ENCODE measurements at regions not wholly inside any gene's neighbourhood (a gene's known extent, or its start where the extent isn't known, plus 50 kb on each side); places are given as distances from the start of the nearest gene placed in this dataset.

DNA sequence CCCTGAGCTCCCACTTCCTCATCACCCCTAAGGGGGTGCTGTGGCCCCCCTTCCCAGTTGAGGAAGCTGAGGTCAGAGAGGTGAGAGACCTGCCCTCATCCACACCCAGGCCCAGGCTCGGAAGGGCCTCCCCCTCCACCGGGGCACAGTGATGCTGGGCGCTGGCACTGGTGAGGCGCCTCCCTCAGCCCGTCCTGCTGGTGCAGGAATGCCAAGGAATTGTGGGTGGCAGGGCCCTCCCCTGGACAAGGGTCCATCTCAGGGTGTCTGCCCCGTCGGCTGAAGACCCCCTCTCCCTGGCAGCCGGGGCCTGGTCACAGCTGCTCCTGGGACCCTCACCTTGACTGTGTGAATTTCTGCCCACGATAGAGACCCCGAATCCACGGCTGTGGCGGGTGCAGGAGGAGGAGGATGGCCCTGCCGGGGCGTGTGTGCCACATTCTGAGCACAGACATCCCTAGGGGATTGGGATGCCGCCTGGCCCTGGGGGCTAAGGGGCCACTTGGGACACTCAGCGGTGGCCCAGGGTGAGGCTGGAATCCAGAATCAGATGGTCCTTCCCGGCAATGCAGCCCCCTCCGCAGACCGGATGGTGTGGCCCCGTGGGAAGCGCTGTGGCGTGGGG lies 70.2 kb upstream of the GATA5 start:
- no peak for DNase-seq

DNA sequence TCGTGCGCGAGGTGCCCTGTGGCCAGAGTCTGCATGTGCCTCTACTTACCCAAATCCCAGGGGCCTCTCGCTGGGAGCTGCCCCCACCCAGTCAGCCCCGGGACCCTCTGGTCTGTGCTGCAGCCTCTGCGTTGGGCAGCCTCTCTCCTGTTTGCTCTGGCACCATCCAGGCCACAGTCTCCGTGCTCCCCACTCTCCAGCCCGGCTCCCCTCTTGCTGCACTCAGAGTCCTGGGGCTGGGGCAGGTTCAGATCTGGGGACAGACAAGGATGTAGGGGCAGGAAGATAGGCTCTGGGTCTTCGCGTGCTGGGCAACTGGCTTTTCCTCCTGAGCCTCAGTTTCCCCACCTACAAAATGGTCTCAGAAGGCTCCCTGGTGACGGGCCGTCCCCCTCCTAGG lies 70.8 kb upstream of the GATA5 start:
- DNase-seq = no peak

DNA sequence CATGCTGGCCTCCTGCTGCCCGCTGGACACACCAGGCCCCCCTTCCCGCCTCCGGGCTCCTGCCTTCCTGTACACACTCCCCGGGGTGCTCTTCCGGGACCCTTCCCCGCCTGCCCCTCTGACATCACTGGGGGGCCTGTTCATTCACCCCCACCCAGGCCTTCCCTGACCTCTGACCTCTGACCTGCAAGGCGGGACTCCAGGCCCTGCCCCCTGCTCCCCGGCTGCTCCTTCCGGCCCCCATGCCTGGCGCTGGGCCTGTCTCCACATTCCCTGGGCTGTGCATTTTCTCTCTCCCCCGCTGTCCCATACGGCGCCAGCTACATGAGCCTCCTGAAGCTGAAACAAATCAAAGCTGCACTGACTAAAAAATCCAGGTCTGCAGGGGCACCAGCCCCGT lies 71.6 kb upstream of the GATA5 start:
- no peak for DNase-seq

DNA sequence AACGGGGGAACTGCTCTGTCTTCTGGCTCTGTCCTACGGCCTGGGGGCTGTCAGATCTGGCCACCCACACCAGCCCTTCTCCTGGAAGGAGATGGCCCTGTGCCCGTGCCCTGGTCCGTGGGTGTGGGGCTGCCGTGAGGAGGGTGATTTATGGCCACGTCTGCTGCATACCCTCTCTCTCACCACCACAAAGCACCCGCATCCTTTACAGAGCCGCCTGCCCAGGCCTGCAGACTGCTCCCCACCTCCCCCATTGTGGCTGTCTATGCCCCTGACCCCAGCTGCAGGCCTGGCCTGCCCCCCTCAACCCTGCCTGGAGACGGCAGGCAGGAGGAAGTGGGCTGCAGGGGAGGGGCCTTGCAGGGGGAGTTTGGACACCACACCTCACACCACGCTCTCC lies 72.7 kb upstream of the GATA5 start:
- no peak for DNase-seq

DNA sequence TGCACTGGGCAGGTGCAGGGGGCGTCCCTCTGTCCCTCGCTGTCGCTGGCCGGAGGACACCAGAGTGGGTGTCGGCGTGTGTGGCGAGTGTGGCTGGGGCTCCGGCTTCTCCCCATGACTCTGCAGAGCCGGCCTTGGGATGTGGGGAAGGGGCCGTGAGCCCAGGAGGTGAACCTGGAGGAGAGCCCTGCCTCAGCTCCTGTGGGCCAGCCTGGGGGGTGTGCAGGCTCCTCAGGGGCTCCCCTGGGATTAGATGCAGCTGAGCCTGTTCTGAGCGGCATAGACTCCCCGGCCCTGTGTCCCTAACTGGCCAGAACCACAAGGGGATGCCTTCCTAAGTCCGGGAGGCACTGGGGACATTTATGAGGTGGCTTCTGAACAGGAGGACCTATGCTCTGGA lies 73.2 kb upstream of the GATA5 start:
- no peak for DNase-seq

DNA sequence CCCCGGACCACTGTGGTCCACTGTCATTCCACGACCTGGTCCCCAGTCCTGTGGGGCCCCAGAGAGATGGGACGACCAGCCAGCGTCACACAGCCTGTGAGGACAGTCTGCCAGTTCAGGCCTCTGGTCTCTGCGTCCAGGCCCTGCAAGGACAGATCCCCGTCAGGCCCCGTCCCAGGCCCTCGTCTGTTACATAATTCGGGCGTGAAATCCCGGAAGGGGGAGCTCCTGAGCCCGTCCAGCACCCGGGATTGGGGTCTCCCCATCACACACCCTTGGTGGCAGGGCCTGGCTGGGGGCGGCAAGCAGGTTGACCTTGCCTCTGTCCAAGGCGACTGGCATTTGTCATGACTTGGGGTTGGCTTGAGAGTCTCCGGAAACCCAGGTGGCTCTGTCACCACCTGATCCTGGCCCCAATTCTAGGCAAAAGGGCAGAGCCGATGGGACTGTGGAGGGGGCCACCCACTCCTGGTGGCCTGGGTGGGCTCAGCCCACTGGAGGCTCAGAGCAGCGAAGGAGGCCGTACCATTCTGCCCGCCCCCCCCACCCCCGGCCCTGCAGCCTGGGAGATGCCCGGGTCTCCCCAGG lies 73.8 kb upstream of the GATA5 start:
- no peak for DNase-seq

DNA sequence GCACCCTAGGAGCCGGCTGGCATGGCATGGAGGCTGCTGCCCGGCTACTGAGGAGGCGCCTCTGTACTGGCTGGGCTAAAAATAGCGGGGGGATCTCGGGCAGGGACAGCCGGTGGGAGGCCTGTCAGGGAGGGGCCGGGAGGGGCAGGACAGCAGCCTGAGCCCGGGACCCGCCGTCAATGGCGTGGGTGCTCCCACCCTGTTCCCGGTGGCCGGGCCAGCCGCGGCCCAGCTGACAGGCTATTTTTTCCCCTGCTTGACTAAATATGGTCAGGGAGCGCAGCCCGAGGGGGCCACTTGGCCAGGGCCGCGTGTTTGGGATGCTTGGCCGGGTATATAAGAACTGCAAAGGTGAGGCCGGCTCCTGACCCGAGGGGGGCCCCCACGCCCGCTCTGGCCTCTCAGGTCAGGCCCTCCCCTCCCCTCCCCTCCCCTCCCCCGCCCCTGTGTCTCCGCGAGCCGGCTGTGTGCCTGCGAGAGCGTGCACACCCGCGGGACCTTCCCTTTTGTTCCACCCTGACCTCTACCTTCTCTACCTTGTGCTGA lies 74.4 kb upstream of the GATA5 start:
- DNase-seq = no peak

DNA sequence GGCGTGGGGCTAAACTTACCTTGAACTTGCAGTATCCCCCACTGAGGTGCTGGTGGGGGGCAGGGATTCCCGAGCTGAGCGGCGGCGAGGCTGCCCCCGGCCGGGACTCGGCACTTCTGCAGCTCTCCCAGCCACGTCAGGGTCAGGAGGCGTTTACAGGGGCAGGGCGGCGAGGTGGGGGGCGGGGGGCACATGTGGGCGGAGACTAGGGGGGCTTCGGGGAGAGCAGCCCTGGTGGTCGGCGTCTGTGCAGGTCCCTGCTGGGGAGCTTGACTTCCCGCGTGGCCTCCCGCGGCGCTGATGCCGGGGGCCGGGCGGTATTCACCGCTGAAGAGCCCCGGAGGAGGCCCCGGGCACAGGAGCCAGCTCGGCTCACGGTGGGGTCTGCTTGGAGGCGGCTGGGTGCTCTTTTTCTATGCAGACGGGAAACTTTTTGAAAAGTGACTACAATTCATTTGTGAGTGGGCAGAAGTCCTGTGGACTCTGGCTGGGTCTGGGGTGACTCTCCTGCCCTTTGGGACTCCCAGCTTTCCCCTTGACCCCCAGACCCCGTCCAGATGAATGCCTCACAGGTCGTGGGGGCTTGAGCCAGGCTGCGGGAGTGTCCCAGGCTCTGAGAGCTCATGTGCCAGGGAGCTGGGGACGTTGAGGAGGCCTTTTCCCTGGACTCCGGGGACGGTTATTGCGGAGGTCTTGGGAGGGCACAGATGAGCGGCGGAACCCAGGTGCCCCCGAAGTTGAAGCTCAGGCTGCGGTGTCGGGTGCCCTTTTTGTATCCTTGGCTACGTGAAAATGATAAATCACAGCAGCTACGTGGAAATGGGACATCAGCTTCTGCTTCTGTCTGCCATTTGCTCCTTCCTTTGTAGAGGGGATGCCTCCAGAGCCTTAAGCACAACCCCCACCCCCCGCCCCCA lies 75.9 kb upstream of the GATA5 start:
- peak; percentile 11 for DNase-seq

DNA sequence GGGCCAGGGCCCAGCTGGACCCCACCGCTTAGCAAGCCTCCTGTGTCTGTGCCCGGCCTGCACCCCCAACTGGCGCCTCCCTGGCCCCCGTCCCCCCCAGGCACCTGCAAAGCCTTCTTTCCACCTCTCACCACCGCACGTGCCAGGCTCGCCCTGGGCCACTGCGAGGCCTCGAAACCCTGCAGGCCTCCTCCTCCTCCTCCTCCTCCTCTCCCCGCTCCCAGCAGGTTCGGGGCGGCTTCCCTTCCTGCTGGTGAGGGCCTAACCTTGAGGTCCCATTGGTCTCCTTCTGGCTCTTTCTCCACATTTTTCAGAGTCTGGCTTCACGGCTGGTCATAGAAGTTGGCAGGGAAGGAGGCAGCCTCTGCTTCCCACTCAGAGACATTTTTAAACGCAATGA lies 76.8 kb upstream of the GATA5 start:
- no peak for DNase-seq

DNA sequence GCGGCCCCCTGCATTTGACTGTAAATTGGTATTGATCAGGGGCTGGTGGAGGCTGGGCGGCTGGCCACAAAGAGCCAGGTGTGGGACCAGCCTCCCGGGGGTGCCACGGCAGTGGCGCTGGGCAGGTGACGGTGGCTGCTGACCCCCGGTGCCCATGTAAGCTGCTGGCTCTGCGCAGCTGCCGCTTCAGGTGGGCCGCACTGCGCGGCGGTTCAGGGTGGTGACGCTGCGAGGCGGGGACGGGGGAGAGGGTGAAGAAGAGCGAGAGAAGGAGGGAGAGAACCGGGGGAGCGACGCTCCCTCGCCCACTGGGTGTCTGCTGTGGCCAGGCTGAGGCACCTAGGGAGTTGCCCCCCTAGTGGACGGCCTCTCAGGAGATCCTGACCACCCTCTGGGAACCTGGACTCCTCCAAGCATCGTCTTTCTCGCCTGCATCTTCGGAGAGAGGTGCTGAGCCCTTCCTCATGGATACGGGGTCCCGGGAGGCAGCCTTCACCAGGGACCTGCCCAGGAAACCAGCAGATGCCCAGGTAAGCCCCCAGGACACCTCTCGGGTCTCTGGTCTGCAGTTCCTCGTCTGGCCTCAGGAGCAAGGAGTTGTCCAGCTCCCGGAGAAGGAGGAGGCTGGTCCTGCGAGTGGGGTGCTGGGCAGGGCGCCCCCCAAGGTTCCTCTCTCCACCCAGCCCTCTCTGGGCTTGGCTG lies 77.5 kb upstream of the GATA5 start:
- no peak for DNase-seq

DNA sequence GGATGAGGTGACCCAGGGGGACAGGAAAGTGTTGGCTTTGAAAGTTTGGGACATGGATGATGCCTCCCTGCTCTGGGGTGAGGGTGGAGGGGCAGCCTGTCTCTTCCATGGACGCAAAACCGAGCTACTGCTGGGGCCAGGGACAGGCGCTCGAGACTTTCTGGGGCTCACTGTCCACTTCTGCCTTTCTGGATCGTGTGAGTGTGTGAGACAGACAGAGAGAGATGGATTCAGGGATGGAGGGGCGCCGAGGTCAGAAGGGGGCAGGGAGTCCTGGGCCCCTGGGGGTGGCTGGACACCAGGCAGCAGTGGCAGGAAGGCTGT lies 78.0 kb upstream of the GATA5 start:
- DNase-seq = no peak

DNA sequence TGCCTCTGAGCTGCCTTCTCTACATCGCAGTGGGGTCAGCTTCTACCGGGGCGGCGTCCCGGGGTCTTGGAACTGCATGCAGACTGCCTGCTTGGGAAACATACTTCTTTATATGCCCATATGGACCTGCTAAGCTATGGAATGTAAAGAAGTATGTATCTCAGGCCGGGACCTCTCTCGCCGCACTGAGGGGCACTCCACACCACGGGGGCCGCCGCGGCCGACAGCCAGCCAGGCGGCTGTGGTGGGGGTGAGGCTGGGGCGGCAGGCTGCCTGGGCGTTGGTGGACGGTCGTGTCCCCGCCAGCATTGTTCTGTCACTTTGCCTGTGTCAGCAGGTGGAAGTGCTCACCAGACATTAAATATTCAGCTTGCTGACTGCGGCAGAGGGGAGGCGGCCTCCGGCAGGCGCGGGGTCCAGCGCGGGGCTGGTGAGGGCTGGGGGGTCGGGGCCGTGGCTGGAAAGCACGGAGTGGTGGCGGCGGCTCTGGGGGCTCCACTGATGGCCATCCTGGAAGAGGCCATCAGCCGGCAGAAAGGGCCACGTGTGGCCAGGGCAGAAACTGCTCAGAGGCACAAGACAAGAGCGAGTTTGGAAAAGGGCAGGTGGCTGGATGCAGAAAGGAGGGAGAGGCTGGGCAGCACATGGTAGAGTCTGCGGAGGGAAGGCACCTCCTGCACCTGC lies 78.6 kb upstream of the GATA5 start:
- DNase-seq = no peak

DNA sequence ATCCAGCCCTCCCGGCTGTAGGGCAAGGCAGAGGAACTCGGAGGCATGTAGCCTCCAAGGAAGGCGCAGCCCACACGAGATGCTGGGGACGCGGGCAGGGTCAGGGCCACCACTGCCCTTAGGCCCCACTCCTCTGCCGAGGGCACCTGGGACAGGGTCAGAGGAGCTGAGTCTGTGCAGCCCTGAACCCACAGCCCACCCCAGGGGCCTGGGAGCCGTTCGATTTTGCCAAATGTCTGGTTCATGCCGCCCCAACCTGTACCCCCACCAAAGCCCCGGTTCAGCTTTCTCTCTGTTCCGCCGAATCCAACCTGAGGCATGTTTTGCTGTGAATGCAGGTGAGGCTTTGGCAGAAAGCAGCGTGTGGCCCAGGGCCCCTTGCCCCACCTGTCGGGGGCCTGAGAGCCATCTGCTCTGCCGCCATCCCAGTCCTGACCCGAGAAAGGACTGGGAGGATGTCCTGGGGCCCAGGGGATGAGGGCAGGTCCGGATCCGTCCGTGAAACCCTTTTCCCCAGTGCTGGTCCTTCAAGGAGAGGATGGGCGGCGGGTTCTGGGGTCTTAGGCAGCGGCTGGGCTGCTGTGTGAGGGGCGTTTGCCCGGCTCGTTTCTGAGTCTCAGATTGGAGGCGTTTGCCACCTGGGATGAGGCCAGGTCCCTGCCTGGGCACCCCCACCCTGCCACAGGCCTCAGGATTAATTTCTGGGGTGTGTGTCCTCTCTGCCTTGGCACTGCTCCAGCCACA lies 79.3 kb upstream of the GATA5 start:
- no peak for DNase-seq

DNA sequence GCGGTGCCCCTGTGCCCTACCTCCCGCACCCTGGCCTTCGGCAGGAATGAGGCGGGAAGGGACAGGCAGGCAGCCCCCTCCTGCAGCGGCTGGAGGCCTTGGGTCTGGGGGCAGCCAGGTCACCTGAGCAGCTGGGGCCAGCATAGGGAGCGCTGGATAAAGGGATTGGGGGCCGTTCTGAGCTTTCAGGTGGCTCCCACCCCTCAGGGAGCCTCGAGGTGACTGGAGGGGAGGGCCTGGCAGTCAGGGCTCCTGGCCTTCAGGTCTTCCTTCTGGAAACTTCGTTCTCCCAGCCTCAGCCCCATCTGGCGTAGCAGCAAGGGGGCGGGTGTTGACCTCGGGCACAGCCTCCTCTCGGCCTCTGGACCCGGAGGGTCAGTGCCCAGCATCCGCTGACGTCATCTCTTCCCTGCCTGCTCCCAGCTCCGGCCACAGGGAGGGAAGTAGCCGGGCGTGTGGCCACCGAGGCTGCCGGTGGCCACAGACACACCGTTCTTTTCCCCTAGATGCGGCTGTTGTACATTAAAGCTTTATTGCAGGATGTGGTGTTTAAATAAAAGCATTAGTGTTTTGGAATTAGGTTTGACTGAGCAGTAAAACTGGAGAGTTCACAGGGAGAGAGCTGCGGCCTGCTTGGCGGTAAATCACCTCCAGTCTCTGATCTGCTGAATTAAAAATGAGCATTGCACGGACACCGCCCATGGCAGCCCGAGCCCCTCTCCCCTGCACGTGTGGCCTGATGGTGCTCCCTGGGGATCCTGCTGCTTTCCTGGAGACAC lies 80.0 kb upstream of the GATA5 start:
- DNase-seq = no peak

DNA sequence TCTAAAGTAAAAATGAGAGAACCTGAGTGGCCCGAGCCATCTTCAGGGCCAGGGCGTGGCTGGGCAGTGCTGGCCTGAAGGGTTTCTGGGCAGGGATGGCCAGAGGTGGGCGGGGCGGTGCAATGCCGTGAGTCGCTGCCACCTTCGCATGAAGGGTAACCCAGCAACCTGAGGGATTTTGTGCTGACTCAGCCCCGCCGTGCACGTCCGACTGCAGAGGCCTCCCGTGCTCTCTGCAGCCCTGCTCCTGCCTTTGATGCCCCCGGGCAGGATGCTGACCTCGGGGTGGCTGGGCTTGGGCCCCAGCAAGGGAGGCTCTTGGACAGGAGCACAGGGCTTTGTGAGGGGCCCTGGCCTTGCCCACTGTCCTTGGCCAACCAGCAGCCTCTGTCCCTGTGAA lies 81.7 kb upstream of the GATA5 start:
- no peak for DNase-seq

DNA sequence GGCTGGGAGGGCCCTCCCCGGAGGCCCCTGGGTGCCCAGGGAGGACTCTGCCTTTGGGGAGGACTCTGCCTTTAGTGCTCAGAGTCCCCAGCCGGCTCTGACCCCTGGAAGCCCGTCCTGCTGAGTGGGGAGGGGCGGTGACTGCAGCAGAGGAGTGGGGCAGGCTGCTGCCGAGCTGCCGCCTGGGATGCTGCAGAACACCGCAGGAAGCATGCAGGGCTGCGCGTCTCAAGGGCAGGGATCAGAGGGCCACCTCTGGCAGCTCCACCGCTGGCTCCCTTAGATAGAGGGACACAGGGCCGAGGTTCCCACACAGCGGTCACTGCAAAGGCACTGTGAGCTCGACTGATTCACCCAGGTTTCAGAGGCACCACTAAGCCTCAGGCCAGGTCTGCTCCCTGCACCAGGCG lies 82.2 kb upstream of the GATA5 start:
- no peak for DNase-seq

DNA sequence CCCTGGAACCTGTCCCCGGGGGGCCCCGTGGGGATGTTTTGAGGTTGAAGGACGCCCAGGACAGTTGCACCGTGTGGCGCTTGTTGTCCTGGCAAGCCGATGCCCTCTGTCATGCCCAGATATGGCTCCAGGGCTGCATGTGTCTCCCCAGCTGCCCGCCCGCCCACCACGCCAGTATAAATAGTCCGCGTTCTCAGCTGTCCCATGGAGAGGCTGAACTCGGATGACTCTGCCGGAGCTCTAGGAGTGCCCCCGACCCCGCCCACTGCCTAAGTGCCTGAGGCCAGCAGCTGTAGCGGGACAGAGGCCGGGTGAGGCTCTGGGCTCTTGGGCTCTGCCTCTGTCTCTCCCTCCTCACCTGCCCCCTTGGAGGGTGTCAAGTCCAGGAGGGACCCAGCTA lies 83.0 kb upstream of the GATA5 start:
- no peak for DNase-seq

DNA sequence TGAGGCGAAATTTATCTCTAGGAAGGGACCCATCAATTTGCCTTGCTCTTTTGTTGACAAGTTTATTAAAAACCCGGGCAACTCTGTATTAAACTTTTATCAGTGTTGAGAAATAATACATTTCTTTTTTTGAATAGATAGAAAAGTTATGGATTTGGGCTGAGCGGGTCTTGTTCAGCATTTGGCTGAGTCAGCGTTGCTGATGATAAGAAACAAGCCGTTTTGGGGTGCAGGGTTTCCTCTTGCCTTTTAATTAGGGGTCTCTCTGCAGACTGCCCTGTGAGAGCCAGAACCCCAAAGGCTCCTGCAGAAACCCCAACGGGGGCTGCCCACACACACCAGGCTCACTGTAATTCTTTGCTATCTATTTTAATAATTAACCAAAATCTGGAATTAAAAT lies 82.1 kb upstream of the SLCO4A1 start:
- DNase-seq = no peak

DNA sequence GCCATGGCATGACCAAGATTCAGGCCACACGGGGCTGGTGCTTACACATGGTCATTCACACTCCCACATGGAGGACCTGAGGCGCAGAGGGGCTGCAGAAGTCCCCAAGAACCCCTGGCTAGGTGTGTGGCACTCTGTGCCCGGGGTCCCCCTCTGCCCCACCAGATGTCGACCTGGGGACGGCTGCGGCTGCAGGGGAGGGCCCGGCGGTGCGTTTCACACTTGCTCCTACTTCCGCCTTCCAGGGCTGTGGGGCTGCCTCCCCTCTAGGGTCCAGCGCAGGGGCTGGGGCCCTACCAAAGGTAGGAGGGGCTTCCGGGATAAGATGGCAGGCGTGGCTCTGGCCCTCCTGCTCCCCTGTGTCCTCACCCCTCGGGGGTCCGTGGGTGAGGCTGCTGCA lies 81.1 kb upstream of the SLCO4A1 start:
- DNase-seq = no peak

DNA sequence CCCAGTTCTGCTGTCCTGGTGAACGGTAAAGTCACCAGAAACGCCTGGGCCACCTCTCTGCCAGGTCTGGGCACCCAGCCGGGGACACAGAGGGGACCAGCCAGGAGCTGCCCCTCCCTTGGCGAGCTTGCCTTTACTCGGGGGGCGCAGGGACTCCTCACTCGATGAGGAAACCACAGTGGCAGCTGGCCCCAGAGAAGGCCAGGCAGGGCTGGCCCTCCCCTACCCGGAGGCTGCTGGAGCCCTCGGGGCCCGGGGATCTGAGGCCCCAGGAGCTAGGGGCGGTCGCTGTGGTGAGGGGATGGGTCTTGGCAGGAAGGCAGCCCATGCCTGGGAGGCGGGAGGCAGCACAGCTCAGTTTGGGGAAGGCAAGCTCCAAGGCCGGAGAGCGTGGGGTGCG lies 80.4 kb upstream of the SLCO4A1 start:
- DNase-seq = no peak

DNA sequence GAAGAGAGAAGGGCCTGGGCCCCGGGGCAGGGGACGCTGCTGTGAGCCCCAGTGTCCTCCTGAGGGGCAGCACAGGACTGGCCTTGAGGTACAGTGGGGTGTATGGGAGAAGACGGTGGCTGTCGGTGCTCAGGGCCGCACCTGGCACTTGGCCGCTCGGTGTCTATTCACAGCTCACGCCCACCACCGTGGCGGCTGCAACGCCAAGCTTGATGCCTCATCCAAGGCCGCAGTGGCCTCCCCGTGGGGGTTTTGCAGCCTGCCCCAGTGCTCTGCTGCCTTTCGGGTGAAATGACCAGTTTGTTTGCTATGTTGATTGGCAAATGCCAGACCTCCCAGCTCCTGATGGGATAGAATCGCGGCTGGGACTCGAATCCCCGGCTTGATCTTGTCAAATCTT lies 79.5 kb upstream of the SLCO4A1 start:
- DNase-seq = no peak

All from CD4-positive, alpha-beta T cell treated with Interleukin-17A for 4 hours (primary cell).